ENCODE measurements at regions not wholly inside any gene's neighbourhood (a gene's known extent, or its start where the extent isn't known, plus 50 kb on each side); places are given as distances from the start of the nearest gene placed in this dataset.

DNA sequence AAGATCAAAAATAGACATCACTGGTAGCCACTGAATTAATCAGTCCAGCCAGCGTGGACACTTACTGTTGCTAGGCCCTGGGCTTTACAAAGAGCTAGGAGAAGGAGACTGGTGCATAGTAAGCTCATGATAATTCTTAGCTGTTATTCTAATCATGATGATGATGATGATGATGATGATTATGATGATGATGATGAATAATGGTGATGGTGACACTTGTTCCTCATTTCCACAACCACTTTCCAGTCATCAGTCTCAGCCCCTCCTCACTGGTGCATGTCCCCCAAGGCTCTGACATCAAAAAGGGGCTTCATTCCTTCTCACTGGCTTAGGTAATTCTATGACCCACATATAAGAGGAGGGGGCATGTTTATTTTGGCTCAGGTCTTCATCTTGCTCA is 701.0 kb downstream of the PTPRU start:
- TF ChIP-seq POLR2AphosphoS5 (IDR thresholded peaks at IDR 0.05) (no peak), EP300 (IDR thresholded peaks at IDR 0.05) (no peak), POLR2A (IDR thresholded peaks at IDR 0.05) (no peak)
- TF ChIP-seq, protein P1, sequence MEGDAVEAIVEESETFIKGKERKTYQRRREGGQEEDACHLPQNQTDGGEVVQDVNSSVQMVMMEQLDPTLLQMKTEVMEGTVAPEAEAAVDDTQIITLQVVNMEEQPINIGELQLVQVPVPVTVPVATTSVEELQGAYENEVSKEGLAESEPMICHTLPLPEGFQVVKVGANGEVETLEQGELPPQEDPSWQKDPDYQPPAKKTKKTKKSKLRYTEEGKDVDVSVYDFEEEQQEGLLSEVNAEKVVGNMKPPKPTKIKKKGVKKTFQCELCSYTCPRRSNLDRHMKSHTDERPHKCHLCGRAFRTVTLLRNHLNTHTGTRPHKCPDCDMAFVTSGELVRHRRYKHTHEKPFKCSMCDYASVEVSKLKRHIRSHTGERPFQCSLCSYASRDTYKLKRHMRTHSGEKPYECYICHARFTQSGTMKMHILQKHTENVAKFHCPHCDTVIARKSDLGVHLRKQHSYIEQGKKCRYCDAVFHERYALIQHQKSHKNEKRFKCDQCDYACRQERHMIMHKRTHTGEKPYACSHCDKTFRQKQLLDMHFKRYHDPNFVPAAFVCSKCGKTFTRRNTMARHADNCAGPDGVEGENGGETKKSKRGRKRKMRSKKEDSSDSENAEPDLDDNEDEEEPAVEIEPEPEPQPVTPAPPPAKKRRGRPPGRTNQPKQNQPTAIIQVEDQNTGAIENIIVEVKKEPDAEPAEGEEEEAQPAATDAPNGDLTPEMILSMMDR (IDR thresholded peaks at IDR 0.05), result no peak

All from upper lobe of left lung (tissue), 4 donors.